ENCODE measurements at regions not wholly inside any gene's neighbourhood (a gene's known extent, or its start where the extent isn't known, plus 50 kb on each side); places are given as distances from the start of the nearest gene placed in this dataset.

GRCh38 chr3:151969026-151969642 lies 95.7 kb downstream of the SUCNR1 start:
- no peak overlapping the region for H3K9ac ChIP-seq (replicated peaks in 1 of 4; ENCODE audit: extremely low read depth in 1 of 4, low read depth in 3 of 4, low read length in 3 of 4)
- H3K4me2 ChIP-seq (ENCODE audit: insufficient read depth in 1 of 2, low read depth in 2 of 2, low read length in 2 of 2), result peak overlapping the region; percentile 24 to 32; a peak in 2 of 4 replicates
- H2AK5ac ChIP-seq (ENCODE audit: low read depth, low read length), result no peak overlapping the region
- H3K36me3 ChIP-seq (ENCODE audit: control insufficient read depth in 2 of 4, insufficient read depth in 4 of 4, low read length in 3 of 4), result no peaks in the 10 kb centered on the region
- H4K20me1 ChIP-seq (replicated peaks in 1 of 2; ENCODE audit: control insufficient read depth in 1 of 2, insufficient read depth in 2 of 2, low read length in 2 of 2), result no peaks in the 10 kb centered on the region
- no peaks in the 10 kb centered on the region for H3K27me3 ChIP-seq (replicated peaks in 1 of 4; ENCODE audit: control insufficient read depth in 3 of 4, extremely low read depth in 1 of 4, insufficient read depth in 3 of 4, low read length in 3 of 4)
- no peaks in the 10 kb centered on the region for H3K79me2 ChIP-seq (ENCODE audit: control insufficient read depth in 1 of 2, insufficient read depth in 2 of 2, low read length in 2 of 2)
- H3K79me1 ChIP-seq (ENCODE audit: low read depth, low read length), result no peaks in the 10 kb centered on the region
- H3K14ac ChIP-seq (ENCODE audit: insufficient read length), result no peak overlapping the region
- H3K9me3 ChIP-seq (ENCODE audit: insufficient read depth in 2 of 2, low read depth in 1 of 2, low read length in 1 of 2), result no peaks in the 10 kb centered on the region
- peak overlapping the region in 1 of 4 experiments; percentile 26; a peak in 1 of 8 replicates for H3K4me3 ChIP-seq (ENCODE audit: extremely low read depth in 1 of 4, insufficient read depth in 2 of 4, low read depth in 3 of 4, low read length in 4 of 4)
- H3K56ac ChIP-seq (replicated peaks; ENCODE audit: insufficient read length, low read depth, low read length), result no peak overlapping the region
- no peak overlapping the region for H2BK12ac ChIP-seq (ENCODE audit: low read depth, low read length)
- 75% methylated on average over 2 of the region's 2 CpGs; no CpG with 5 or more reads in 1 of the 2 experiments for WGBS, 2 experiments (ENCODE audit: extremely low coverage in 1 of 2, insufficient coverage in 1 of 2, insufficient read length in 1 of 2, insufficient replicate concordance in 2 of 2, low coverage in 1 of 2, low lambda C conversion rate in 2 of 2, missing lambda C conversion rate in 1 of 2)
- H3K23me2 ChIP-seq (ENCODE audit: low read depth, low read length), result no peaks in the 10 kb centered on the region
- CTCF ChIA-PET (ENCODE audit: partially characterized antibody), result interaction anchor here (1.0 kb wide), 1 partner anchor 14 kb away, joined by 4 read pairs; no protein-coding TSS in a partner anchor
- no peak overlapping the region for H3K18ac ChIP-seq (ENCODE audit: extremely low read depth, low read length)
- POLR2A ChIA-PET (ENCODE audit: partially characterized antibody), result no interaction called here
- H3K23ac ChIP-seq (ENCODE audit: insufficient read length), result no peak overlapping the region
- peak; percentile 82 for FAIRE-seq
- no peak for DNase-seq (ENCODE audit: low read depth in 1 of 2, low spot score in 2 of 2)
- no peak overlapping the region for H3K27ac ChIP-seq (ENCODE audit: low read depth, low read length)
- no peak overlapping the region for H3K4ac ChIP-seq (replicated peaks; ENCODE audit: insufficient read length, low read depth, low read length)
- H4K8ac ChIP-seq (ENCODE audit: extremely low read depth, insufficient read depth, low read length), result no peak overlapping the region
- no peak overlapping the region for H2BK20ac ChIP-seq (ENCODE audit: low read length)
- H4K91ac ChIP-seq (replicated peaks; ENCODE audit: insufficient read length, low read length), result no peak overlapping the region
- peaks cover 0 to 4% (median 1%) of the 10 kb centered on the region in 4 experiments; a peak in 2 of 7 replicates for H3K4me1 ChIP-seq (replicated peaks in 1 of 4; ENCODE audit: control insufficient read depth in 3 of 4, insufficient read depth in 4 of 4, low read length in 3 of 4)
- TF ChIP-seq MAFK (IDR thresholded peaks at IDR 0.05; ENCODE audit: low read depth, low read length), result peak; percentile 59; the same call in 1 of the 2 replicates
- TF ChIP-seq NANOG (IDR thresholded peaks at IDR 0.05; ENCODE audit: insufficient read depth, low read depth, low read length, poor library complexity, severe bottlenecking), result peak; percentile 11
- TF ChIP-seq TEAD4 (IDR thresholded peaks at IDR 0.05; ENCODE audit: low read depth, low read length), result 0 out of 2 replicates have a peak, but pooled peaks have one; percentile 6
- no peak for TF ChIP-seq SP1 (IDR thresholded peaks at IDR 0.05; ENCODE audit: low read depth, low read length)
- TF ChIP-seq E2F6 (IDR thresholded peaks at IDR 0.05), result no peak
- peak; percentile 58 for TF ChIP-seq CEBPB (IDR thresholded peaks at IDR 0.05; ENCODE audit: low read depth, low read length)
- no peak for TF ChIP-seq EGR1 (IDR thresholded peaks at IDR 0.05; ENCODE audit: borderline replicate concordance, low read depth, low read length)
- TF ChIP-seq POU5F1 (IDR thresholded peaks at IDR 0.05; ENCODE audit: low read depth, low read length), result 0 out of 2 replicates have a peak, but pooled peaks have one; percentile 47
- 0 out of 2 replicates have a peak overlapping the region, but pooled peaks have one; percentile 35 for H2AFZ ChIP-seq (ENCODE audit: low read length)
- H2BK120ac ChIP-seq (replicated peaks; ENCODE audit: low read depth, low read length), result no peak overlapping the region
- H4K5ac ChIP-seq (ENCODE audit: insufficient read length, low read depth, low read length), result no peak overlapping the region
- no peak overlapping the region for H2BK5ac ChIP-seq (ENCODE audit: low read depth, low read length)
- no peak overlapping the region for H2BK15ac ChIP-seq (ENCODE audit: low read length)
